DOHH2 (cell line): ENCODE measurements at regions not wholly inside any gene's neighbourhood (a gene's known extent, or its start where the extent isn't known, plus 50 kb on each side); places are given as distances from the start of the nearest gene placed in this dataset.
A peak's percentile ranks its signal among the peaks of the same experiment; 100 is the strongest.

Source experiments
- H3F3A ChIP-seq: fragments of 200-600 bp; sonication (generic), shearing (Covaris generic); 2 replicates; pipeline ENCODE4 v1.6.0; 2016; ENCODE audit warnings: antibody characterized with exemption, mild to moderate bottlenecking; ENCODE audit not compliant: control insufficient read depth, insufficient read depth
- H3K27ac ChIP-seq: fragments of 200-600 bp; sonication (generic); 2 replicates; pipeline ENCODE4 v1.5.1; 2014; ENCODE audit warnings: low read depth, mild to moderate bottlenecking, low read length, moderate library complexity
- H3K27me3 ChIP-seq: fragments of 200-600 bp; sonication (generic); 2 replicates; pipeline ENCODE4 v1.6.1; 2014; ENCODE audit warnings: mild to moderate bottlenecking, low read length, mixed read lengths; ENCODE audit not compliant: control insufficient read depth
- H3K36me3 ChIP-seq: fragments of 200-600 bp; sonication (generic); 2 replicates; pipeline ENCODE4 v1.6.1; 2014; ENCODE audit warnings: mild to moderate bottlenecking, low read length, moderate library complexity, mixed read lengths; ENCODE audit not compliant: control insufficient read depth
- H3K4me1 ChIP-seq: fragments of 200-600 bp; sonication (generic); 2 replicates; pipeline ENCODE4 v1.6.1; 2014; ENCODE audit warnings: mild to moderate bottlenecking, low read length, mixed read lengths; ENCODE audit not compliant: control insufficient read depth
- H3K4me2 ChIP-seq: fragments of 200-600 bp; sonication (generic); 2 replicates; pipeline ENCODE4 v1.6.0; 2014; ENCODE audit warnings: mild to moderate bottlenecking, low read length, moderate library complexity
- H3K4me3 ChIP-seq: fragments of 200-600 bp; sonication (generic); 2 replicates; pipeline ENCODE4 v1.5.1; 2014; ENCODE audit warnings: mild to moderate bottlenecking, low read length, mixed read lengths
- H3K79me2 ChIP-seq: fragments of 200-600 bp; sonication (generic); 2 replicates; pipeline ENCODE4 v1.6.1; 2014; ENCODE audit warnings: mild to moderate bottlenecking, low read length, mixed read lengths; ENCODE audit not compliant: control insufficient read depth
- H3K9me2 ChIP-seq: fragments of 200-600 bp; sonication (generic); replicated peaks from 2 replicates; pipeline ENCODE4 v1.6.1; 2014; ENCODE audit warnings: mild to moderate bottlenecking, low read length, mixed read lengths; ENCODE audit not compliant: control insufficient read depth
- H3K9me3 ChIP-seq: fragments of 200-600 bp; sonication (generic); 2 replicates; pipeline ENCODE4 v1.6.1; 2014; ENCODE audit warnings: antibody characterized with exemption, low read length, mixed read lengths; ENCODE audit not compliant: control insufficient read depth, insufficient read depth
- H4K20me1 ChIP-seq: fragments of 200-600 bp; sonication (generic); 2 replicates; pipeline ENCODE4 v1.6.0; 2014; ENCODE audit warnings: low read depth, mild to moderate bottlenecking, antibody characterized with exemption, low read length, moderate library complexity; ENCODE audit not compliant: control insufficient read depth, insufficient read depth
- EZH2phosphoT487 ChIP-seq: fragments of 200-600 bp; sonication (generic); IDR thresholded peaks from 2 replicates; pipeline ENCODE4 v1.6.1; 2017; ENCODE audit warnings: borderline replicate concordance, mild to moderate bottlenecking, antibody characterized with exemption, low read length, moderate library complexity, mixed read lengths
- TF ChIP-seq, protein P1 (sequence below): fragments of 200-600 bp; sonication (generic); IDR thresholded peaks from one replicate; pipeline ENCODE4 v1.5.1; 2014; ENCODE audit warnings: antibody characterized with exemption, mild to moderate bottlenecking, low read depth, low read length; ENCODE audit not compliant: poor library complexity, severe bottlenecking

DNA sequence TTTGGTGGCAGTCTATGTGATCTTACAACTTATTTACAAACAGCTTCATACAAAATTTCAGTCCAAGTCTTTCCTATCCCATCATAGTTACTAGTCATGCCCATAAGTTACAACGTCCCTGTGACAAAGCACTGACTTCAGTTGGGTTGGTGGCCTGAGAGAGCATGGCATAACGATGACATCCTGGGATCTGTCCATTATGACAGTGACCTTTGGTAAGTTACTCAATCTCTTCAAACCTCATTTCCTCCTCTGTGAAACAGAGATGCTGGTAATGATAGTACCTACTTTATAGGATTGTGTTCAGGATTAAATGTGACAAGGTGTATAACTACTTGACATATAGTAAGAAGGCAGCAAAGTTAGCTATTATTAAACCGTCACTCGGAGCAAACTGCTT is 55.4 kb upstream of the ATP5MC3 start:
- H3F3A ChIP-seq: no peaks in the 10 kb centered on the region
- H3K27me3 ChIP-seq: no peaks in the 10 kb centered on the region
- TF ChIP-seq, protein P1, sequence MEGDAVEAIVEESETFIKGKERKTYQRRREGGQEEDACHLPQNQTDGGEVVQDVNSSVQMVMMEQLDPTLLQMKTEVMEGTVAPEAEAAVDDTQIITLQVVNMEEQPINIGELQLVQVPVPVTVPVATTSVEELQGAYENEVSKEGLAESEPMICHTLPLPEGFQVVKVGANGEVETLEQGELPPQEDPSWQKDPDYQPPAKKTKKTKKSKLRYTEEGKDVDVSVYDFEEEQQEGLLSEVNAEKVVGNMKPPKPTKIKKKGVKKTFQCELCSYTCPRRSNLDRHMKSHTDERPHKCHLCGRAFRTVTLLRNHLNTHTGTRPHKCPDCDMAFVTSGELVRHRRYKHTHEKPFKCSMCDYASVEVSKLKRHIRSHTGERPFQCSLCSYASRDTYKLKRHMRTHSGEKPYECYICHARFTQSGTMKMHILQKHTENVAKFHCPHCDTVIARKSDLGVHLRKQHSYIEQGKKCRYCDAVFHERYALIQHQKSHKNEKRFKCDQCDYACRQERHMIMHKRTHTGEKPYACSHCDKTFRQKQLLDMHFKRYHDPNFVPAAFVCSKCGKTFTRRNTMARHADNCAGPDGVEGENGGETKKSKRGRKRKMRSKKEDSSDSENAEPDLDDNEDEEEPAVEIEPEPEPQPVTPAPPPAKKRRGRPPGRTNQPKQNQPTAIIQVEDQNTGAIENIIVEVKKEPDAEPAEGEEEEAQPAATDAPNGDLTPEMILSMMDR: no peak
- no peak for TF ChIP-seq EZH2phosphoT487
- no peak overlapping the region for H3K4me2 ChIP-seq
- peaks cover 5% of the 10 kb centered on the region for H3K9me3 ChIP-seq
- no peaks in the 10 kb centered on the region for H3K79me2 ChIP-seq
- H3K9me2 ChIP-seq: no peaks in the 10 kb centered on the region
- no peak overlapping the region for H3K27ac ChIP-seq
- H3K36me3 ChIP-seq: no peaks in the 10 kb centered on the region
- no peaks in the 10 kb centered on the region for H4K20me1 ChIP-seq
- no peak overlapping the region for H3K4me3 ChIP-seq
- peaks cover 11% of the 10 kb centered on the region for H3K4me1 ChIP-seq

DNA sequence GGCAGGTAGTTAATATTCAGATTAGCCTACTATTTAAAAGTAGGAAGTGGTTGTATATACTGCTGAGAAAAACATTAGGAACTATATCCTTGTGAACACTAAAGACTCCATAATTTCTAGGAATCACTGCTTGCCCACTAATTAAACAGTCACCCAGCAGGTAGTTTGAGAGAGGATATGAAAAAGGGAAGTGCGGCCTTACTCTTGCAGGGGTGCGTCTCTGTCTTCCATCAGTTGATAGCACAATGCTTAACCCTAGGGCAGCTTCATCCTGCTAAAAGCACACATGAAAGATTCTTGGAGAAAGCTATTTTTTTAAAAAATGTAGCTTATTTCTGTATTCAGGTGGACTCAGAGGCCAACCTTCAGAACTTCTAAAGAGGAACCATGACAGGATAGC is 53.1 kb upstream of the ATP5MC3 start:
- H3K79me2 ChIP-seq: no peaks in the 10 kb centered on the region
- no peaks in the 10 kb centered on the region for H3K27me3 ChIP-seq
- H3K9me2 ChIP-seq: no peaks in the 10 kb centered on the region
- no peaks in the 10 kb centered on the region for H3K36me3 ChIP-seq
- H3K4me3 ChIP-seq: no peak overlapping the region
- no peaks in the 10 kb centered on the region for H3F3A ChIP-seq
- TF ChIP-seq EZH2phosphoT487: no peak
- TF ChIP-seq, protein P1: no peak
- no peaks in the 10 kb centered on the region for H4K20me1 ChIP-seq
- H3K27ac ChIP-seq: no peak overlapping the region
- peak overlapping the region; percentile 9; the same call in 1 of the 2 replicates for H3K4me2 ChIP-seq
- peaks cover 5% of the 10 kb centered on the region for H3K9me3 ChIP-seq
- H3K4me1 ChIP-seq: peaks cover 11% of the 10 kb centered on the region

DNA sequence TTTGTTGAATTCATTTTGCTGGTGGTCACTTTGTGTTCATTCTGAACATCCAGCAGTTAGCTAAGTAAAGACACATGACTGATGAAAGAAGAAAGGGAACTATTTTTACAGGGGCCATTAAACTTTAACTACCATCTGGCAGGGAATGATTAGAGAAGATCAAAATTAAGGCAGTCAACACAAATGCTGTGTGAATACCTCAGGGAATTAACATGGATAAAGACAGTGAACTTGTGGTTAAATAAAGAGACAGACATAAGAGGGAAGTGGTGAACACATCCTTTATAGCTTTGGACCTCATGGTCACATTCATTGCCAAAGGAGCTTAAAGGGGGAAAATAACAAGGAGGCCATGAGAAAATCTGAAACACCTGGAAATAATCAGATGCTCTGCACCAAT is 52.6 kb upstream of the ATP5MC3 start:
- Histone ChIP-seq H3K79me2 (no peaks in the 10 kb centered on the region), H3K4me2 (peak overlapping the region; percentile 9; the same call in 1 of the 2 replicates), H3K36me3 (no peaks in the 10 kb centered on the region), H3F3A (no peaks in the 10 kb centered on the region), H3K27ac (no peak overlapping the region), H3K9me2 (no peaks in the 10 kb centered on the region), H3K4me1 (peaks cover 11% of the 10 kb centered on the region), H3K27me3 (no peaks in the 10 kb centered on the region), H4K20me1 (no peaks in the 10 kb centered on the region), H3K9me3 (peaks cover 5% of the 10 kb centered on the region), H3K4me3 (no peak overlapping the region)
- no peak for TF ChIP-seq EZH2phosphoT487
- TF ChIP-seq, protein P1: no peak
